ENCODE measurements at regions not wholly inside any gene's neighbourhood (a gene's known extent, or its start where the extent isn't known, plus 50 kb on each side); places are given as distances from the start of the nearest gene placed in this dataset.

GRCh38 chr1:36733748-36734147 lies 251.0 kb upstream of the CSF3R start:
- TF ChIP-seq POLR2A (IDR thresholded peaks at IDR 0.05; ENCODE audit: low read length) (no peak), GATA1 (IDR thresholded peaks at IDR 0.05; ENCODE audit: low read depth, low read length) (no peak)

Data from erythroblast (primary cell).